ENCODE measurements at regions not wholly inside any gene's neighbourhood (a gene's known extent, or its start where the extent isn't known, plus 50 kb on each side); places are given as distances from the start of the nearest gene placed in this dataset.

GRCh38 chr9:126152622-126153362, 173.8 kb upstream of the MVB12B start:
- DNase-seq (ENCODE audit: low read depth in 2 of 2) = no peak

- no peak for DNase-seq (ENCODE audit: low read depth in 2 of 2)
Observed at GRCh38 chr9:126153382-126153781, 173.2 kb upstream of the MVB12B start.

- DNase-seq (ENCODE audit: low read depth in 2 of 2) = no peak
Observed at GRCh38 chr9:126154182-126154827, 172.3 kb upstream of the MVB12B start.

GRCh38 chr9:126154869-126155268, 171.8 kb upstream of the MVB12B start:
- no peak for DNase-seq (ENCODE audit: low read depth in 2 of 2)

- no peak for DNase-seq (ENCODE audit: low read depth in 2 of 2)
Observed at GRCh38 chr9:126155756-126156664, 170.6 kb upstream of the MVB12B start.

GRCh38 chr9:126156898-126157297, 169.7 kb upstream of the MVB12B start:
- no peak for DNase-seq (ENCODE audit: low read depth in 2 of 2)

- no peak for DNase-seq (ENCODE audit: low read depth in 2 of 2)
Observed at GRCh38 chr9:126157423-126157822, 169.2 kb upstream of the MVB12B start.

GRCh38 chr9:126157826-126158587, 168.6 kb upstream of the MVB12B start:
- no peak for DNase-seq (ENCODE audit: low read depth in 2 of 2)

- DNase-seq (ENCODE audit: low read depth in 2 of 2) = no peak
Observed at GRCh38 chr9:126158588-126159429, 167.8 kb upstream of the MVB12B start.

GRCh38 chr9:126159430-126160060, 167.1 kb upstream of the MVB12B start:
- no peak for DNase-seq (ENCODE audit: low read depth in 2 of 2)

- no peak for DNase-seq (ENCODE audit: low read depth in 2 of 2)
Observed at GRCh38 chr9:126160067-126160853, 166.4 kb upstream of the MVB12B start.

- DNase-seq (ENCODE audit: low read depth in 2 of 2) = no peak
Observed at GRCh38 chr9:126160854-126161329, 165.7 kb upstream of the MVB12B start.

GRCh38 chr9:126162611-126163381, 163.8 kb upstream of the MVB12B start:
- no peak for DNase-seq (ENCODE audit: low read depth in 2 of 2)

- no peak for DNase-seq (ENCODE audit: low read depth in 2 of 2)
Observed at GRCh38 chr9:126164796-126165525, 161.7 kb upstream of the MVB12B start.

GRCh38 chr9:126165755-126166154, 160.9 kb upstream of the MVB12B start:
- DNase-seq (ENCODE audit: low read depth in 2 of 2) = no peak

- DNase-seq (ENCODE audit: low read depth in 2 of 2) = no peak
Observed at GRCh38 chr9:126166291-126166690, 160.3 kb upstream of the MVB12B start.

- DNase-seq (ENCODE audit: low read depth in 2 of 2) = no peak
Observed at GRCh38 chr9:126166866-126167265, 159.8 kb upstream of the MVB12B start.

- DNase-seq (ENCODE audit: low read depth in 2 of 2) = no peak
Observed at GRCh38 chr9:126169736-126170135, 156.9 kb upstream of the MVB12B start.
